Right lobe of liver (tissue), 6 donors: ENCODE measurements at regions not wholly inside any gene's neighbourhood (a gene's known extent, or its start where the extent isn't known, plus 50 kb on each side); places are given as distances from the start of the nearest gene placed in this dataset.

ENCODE experiments used
- ATAC-seq, 4 donors: fragments of 200-7000 bp; cut with Tn5 transposase; one replicate each; pipeline ENCODE4 v1.9.1; 2020; ENCODE audit warnings: mild to moderate bottlenecking in 4 of 4, moderate library complexity in 4 of 4
- DNase-seq, 3 donors: peaks; one replicate each; pipeline ENCODE4 v3.0.0-alpha.2; 2020
- H3K27ac ChIP-seq, 3 donors: fragments of 200-600 bp; one replicate each; pipeline ENCODE4 v1.8.0; 2022
- H3K27me3 ChIP-seq, 2 donors: fragments of 200-600 bp; one replicate each; pipeline ENCODE4 v1.8.0; 2022
- H3K36me3 ChIP-seq, 4 donors: fragments of 200-600 bp; sonication (generic) in 1 of 4; one replicate each; pipeline versions ENCODE4 v1.5.1 to v1.8.0; 2017 to 2022; ENCODE audit warnings: control low read depth in 1 of 4
- H3K4me1 ChIP-seq, 4 donors: fragments of 200-600 bp; sonication (generic) in 1 of 4; one replicate each; pipeline versions ENCODE4 v1.5.1 to v1.8.0; 2017 to 2022; ENCODE audit warnings: control low read depth in 1 of 4
- H3K4me3 ChIP-seq, 3 donors: fragments of 200-600 bp; one replicate each; pipeline ENCODE4 v1.8.0; 2022
- H3K9me3 ChIP-seq, 4 donors: fragments of 200-600 bp; sonication (generic) in 1 of 4; one replicate each; pipeline versions ENCODE4 v1.5.1 to v1.8.0; 2017 to 2022; ENCODE audit warnings: control low read depth in 1 of 4
- CTCF ChIP-seq, 4 donors: fragments of 200-600 bp in 3 of 4; fragments of 450-650 bp in 1 of 4; IDR thresholded peaks; one replicate each; pipeline versions ENCODE4 v1.5.1 to v1.8.0; 2016 to 2022; ENCODE audit warnings: antibody characterized with exemption in 4 of 4, mild to moderate bottlenecking in 2 of 4
- POLR2A ChIP-seq: fragments of 450-650 bp; IDR thresholded peaks from one replicate; pipeline ENCODE4 v1.6.1; 2017; ENCODE audit warnings: antibody characterized with exemption, mild to moderate bottlenecking
- WGBS: methylation state at CpG from one replicate; pipeline ENCODE4 v1.1.6; 2018; ENCODE audit warnings: low coverage, low lambda C conversion rate; ENCODE audit not compliant: insufficient coverage; ENCODE audit errors: missing lambda C conversion rate; 5-methylcytosine and 5-hydroxymethylcytosine counted together
- intact Hi-C, 2 donors: fragments of 100-400 bp; cut with DNase I; formaldehyde crosslinking; loops; one replicate each; pipeline versions ENCODE4 v1.11.2 to v1.14.1; 2022
- donor health status: DM: no; HTN: yes; CAD: no.
- donor health status: DM: no; HTN: no; CAD: no.
- donor health status: DM: no; HTN: no; CAD: no.
- donor health status: DM: no; HTN: yes; CAD: no.
- donor health status: DM: no; HTN: yes; CAD: no.

- Histone ChIP-seq H3K4me1 (no peaks in the 10 kb centered on the region), H3K9me3 (no peaks in the 10 kb centered on the region), H3K4me3 (no peak overlapping the region), H3K27ac (no peak overlapping the region), H3K36me3 (no peaks in the 10 kb centered on the region), H3K27me3 (no peaks in the 10 kb centered on the region)
- no peak for TF ChIP-seq POLR2A
- no peak for TF ChIP-seq CTCF (IDR thresholded peaks at IDR 0.05)
- intact Hi-C loops, result no loop called here
- ATAC-seq (no peak), DNase-seq (no peak)
- WGBS, result 56% methylated on average over 1 of the region's 1 CpG
Observed at GRCh38 chr13:63088226-63088625, 1672.6 kb upstream of the PCDH20 start.

GRCh38 chr13:63086286-63086685 is 1670.6 kb upstream of the PCDH20 start:
- Histone ChIP-seq H3K4me3 (no peak overlapping the region), H3K9me3 (no peaks in the 10 kb centered on the region), H3K36me3 (no peaks in the 10 kb centered on the region), H3K27me3 (no peaks in the 10 kb centered on the region), H3K27ac (no peak overlapping the region), H3K4me1 (no peaks in the 10 kb centered on the region)
- ATAC-seq (no peak), DNase-seq (no peak)
- whole genome bisulfite sequencing, result 67% methylated on average over 5 of the region's 5 CpGs
- intact Hi-C loops, result no loop called here
- TF ChIP-seq POLR2A (no peak), CTCF (IDR thresholded peaks at IDR 0.05) (no peak)

GRCh38 chr13:63085851-63086250 is 1670.2 kb upstream of the PCDH20 start:
- H3K4me3 ChIP-seq, result no peak overlapping the region
- no peaks in the 10 kb centered on the region for H3K4me1 ChIP-seq
- no peaks in the 10 kb centered on the region for H3K9me3 ChIP-seq
- DNase-seq (no peak), ATAC-seq (no peak)
- no peak for TF ChIP-seq CTCF (IDR thresholded peaks at IDR 0.05)
- no peak for TF ChIP-seq POLR2A
- H3K27ac ChIP-seq, result no peak overlapping the region
- WGBS, result 58% methylated on average over 4 of the region's 4 CpGs
- H3K36me3 ChIP-seq, result no peaks in the 10 kb centered on the region
- H3K27me3 ChIP-seq, result no peaks in the 10 kb centered on the region
- intact Hi-C loops, result no loop called here

GRCh38 chr13:63081400-63082014 is 1665.9 kb upstream of the PCDH20 start:
- WGBS, result 65% methylated on average over 2 of the region's 2 CpGs
- DNase-seq (no peak), ATAC-seq (no peak)
- intact Hi-C loops, result no loop called here
- Histone ChIP-seq H3K27me3 (no peaks in the 10 kb centered on the region), H3K4me3 (no peak overlapping the region), H3K27ac (no peak overlapping the region), H3K4me1 (no peaks in the 10 kb centered on the region), H3K9me3 (no peaks in the 10 kb centered on the region), H3K36me3 (no peaks in the 10 kb centered on the region)
- TF ChIP-seq POLR2A (no peak), CTCF (IDR thresholded peaks at IDR 0.05) (no peak)

GRCh38 chr13:63075126-63075525 is 1659.5 kb upstream of the PCDH20 start:
- ATAC-seq, result no peak

More at GRCh38 chr13:63075126-63075525, 1659.5 kb upstream of the PCDH20 start:
- Histone ChIP-seq H3K27me3 (no peaks in the 10 kb centered on the region), H3K27ac (no peak overlapping the region), H3K4me1 (no peaks in the 10 kb centered on the region), H3K9me3 (no peaks in the 10 kb centered on the region), H3K4me3 (no peak overlapping the region), H3K36me3 (no peaks in the 10 kb centered on the region)
- intact Hi-C loops, result no loop called here
- TF ChIP-seq POLR2A (no peak), CTCF (IDR thresholded peaks at IDR 0.05) (no peak)
- DNase-seq, result no peak
